CD4-positive, alpha-beta T cell (primary cell): ENCODE measurements at regions not wholly inside any gene's neighbourhood (a gene's known extent, or its start where the extent isn't known, plus 50 kb on each side); places are given as distances from the start of the nearest gene placed in this dataset.

Source experiments
- ATAC-seq: fragments of 200-7000 bp; cut with Tn5 transposase; one replicate; pipeline ENCODE4 v1.10.0; 2022; ENCODE audit warnings: mild to moderate bottlenecking; ENCODE audit not compliant: poor library complexity
- CTCF ChIA-PET: fragments of 350-600 bp; sonication (Branson Sonifier 250); formaldehyde crosslinking; loops from one replicate; lab custom pipeline; 2021; ENCODE audit warnings: antibody characterized with exemption, inconsistent platforms; lab: Charles Lee
- POLR2A ChIA-PET: fragments of 350-600 bp; sonication (Branson Sonifier 250); formaldehyde crosslinking; loops from one replicate; lab custom pipeline; 2021; ENCODE audit warnings: antibody characterized with exemption, inconsistent platforms; lab: Charles Lee
- DNase-seq, 14 experiments: peaks; one replicate each; pipeline ENCODE4 v3.0.0-alpha.2; 2013 to 2020; ENCODE audit warnings: mixed read lengths in 2 of 14
- H3K27ac ChIP-seq, 2 donors: one replicate each; pipeline versions ENCODE4 v1.5.1 to v1.7.0; 2013; ENCODE audit warnings: low read length in 2 of 2, low read depth in 1 of 2, mild to moderate bottlenecking in 1 of 2
- H3K27me3 ChIP-seq, 2 experiments: 1 replicate in 1 of 2; 2 replicates in 1 of 2; pipeline versions ENCODE4 v1.6.1 to v1.7.0; 2013; ENCODE audit warnings: low read length in 2 of 2, control low read depth in 1 of 2, mild to moderate bottlenecking in 1 of 2, moderate library complexity in 1 of 2; ENCODE audit not compliant: insufficient read depth in 2 of 2, control insufficient read depth in 1 of 2
- H3K36me3 ChIP-seq: one replicate; pipeline ENCODE4 v1.6.1; 2013; ENCODE audit warnings: low read length, control low read depth; ENCODE audit not compliant: insufficient read depth
- H3K4me1 ChIP-seq: one replicate; pipeline ENCODE4 v1.6.1; 2013; ENCODE audit warnings: low read length, control low read depth; ENCODE audit not compliant: insufficient read depth
- H3K4me3 ChIP-seq: one replicate; pipeline ENCODE4 v1.5.1; 2013; ENCODE audit warnings: mild to moderate bottlenecking, low read length, moderate library complexity
- H3K9me3 ChIP-seq, 2 experiments: 1 replicate in 1 of 2; 2 replicates in 1 of 2; pipeline versions ENCODE4 v1.6.1 to v1.7.0; 2013; ENCODE audit warnings: low read length in 2 of 2, mild to moderate bottlenecking in 2 of 2, control low read depth in 1 of 2, moderate library complexity in 1 of 2; ENCODE audit not compliant: control insufficient read depth in 1 of 2, insufficient read depth in 1 of 2
- H3K27ac Mint-ChIP-seq: one replicate; pipeline ENCODE4 v1.8.0; 2020; ENCODE audit warnings: mixed read lengths
- H3K27me3 Mint-ChIP-seq: one replicate; pipeline ENCODE4 v1.8.0; 2021; ENCODE audit warnings: mixed read lengths
- H3K36me3 Mint-ChIP-seq: one replicate; pipeline ENCODE4 v1.8.0; 2021; ENCODE audit warnings: low read depth, mixed read lengths
- H3K4me1 Mint-ChIP-seq: one replicate; pipeline ENCODE4 v1.8.0; 2021; ENCODE audit warnings: low read depth, mixed read lengths
- H3K4me3 Mint-ChIP-seq: one replicate; pipeline ENCODE4 v1.8.0; 2020; ENCODE audit warnings: mild to moderate bottlenecking, mixed read lengths
- H3K9me3 Mint-ChIP-seq: one replicate; pipeline ENCODE4 v1.8.0; 2020; ENCODE audit warnings: mixed read lengths
- CTCF ChIP-seq: fragments of 200-600 bp; IDR thresholded peaks from one replicate; pipeline ENCODE4 v1.8.0; 2022; ENCODE audit warnings: antibody characterized with exemption, mild to moderate bottlenecking
- intact Hi-C, 2 experiments: fragments of 100-400 bp; cut with DNase I in 1 of 2; cut with micrococcal nuclease in 1 of 2; formaldehyde crosslinking; loops; one replicate each; pipeline versions ENCODE4 v1.15.1 to v1.9.0; 2023 to 2025; cut with DNase I, micrococcal nuclease

- CTCF ChIA-PET, result no interaction called here
- H3K27me3 Mint-ChIP-seq, result no peaks in the 10 kb centered on the region
- intact Hi-C loops, result no loop called here
These were observed 1168.8 kb upstream of the AGA start for GRCh38 chr4:178611062-178611461.

GRCh38 chr4:178612733-178613132 is 1170.5 kb upstream of the AGA start:
- ChIA-PET POLR2A (no interaction called here), CTCF (no interaction called here)
- intact Hi-C loops, result no loop called here
- no peak overlapping the region for H3K27ac ChIP-seq
- TF ChIP-seq CTCF, result no peak
- ATAC-seq (no peak), DNase-seq (no peak)
- no peaks in the 10 kb centered on the region for H3K27me3 ChIP-seq
- H3K4me1 Mint-ChIP-seq, result no peaks in the 10 kb centered on the region
- no peak overlapping the region for H3K4me3 Mint-ChIP-seq
- no peaks in the 10 kb centered on the region for H3K36me3 Mint-ChIP-seq
- H3K27me3 Mint-ChIP-seq, result no peaks in the 10 kb centered on the region
- no peaks in the 10 kb centered on the region for H3K4me1 ChIP-seq
- H3K36me3 ChIP-seq, result no peaks in the 10 kb centered on the region
- H3K4me3 ChIP-seq, result no peak overlapping the region
- H3K9me3 ChIP-seq, result no peaks in the 10 kb centered on the region
- H3K27ac Mint-ChIP-seq, result no peak overlapping the region
- H3K9me3 Mint-ChIP-seq, result peaks cover 2% of the 10 kb centered on the region

More at GRCh38 chr4:178611062-178611461, 1168.8 kb upstream of the AGA start:
- H3K4me3 Mint-ChIP-seq, result no peak overlapping the region
- Histone ChIP-seq H3K9me3 (no peaks in the 10 kb centered on the region), H3K27me3 (no peaks in the 10 kb centered on the region), H3K36me3 (no peaks in the 10 kb centered on the region), H3K4me1 (no peaks in the 10 kb centered on the region), H3K27ac (no peak overlapping the region), H3K4me3 (no peak overlapping the region)
- H3K36me3 Mint-ChIP-seq, result no peaks in the 10 kb centered on the region
- TF ChIP-seq CTCF, result no peak
- POLR2A ChIA-PET, result no interaction called here
- no peak overlapping the region for H3K27ac Mint-ChIP-seq
- peaks cover 4% of the 10 kb centered on the region for H3K9me3 Mint-ChIP-seq
- DNase-seq, result no peak
- H3K4me1 Mint-ChIP-seq, result no peaks in the 10 kb centered on the region
- ATAC-seq, result no peak

- DNase-seq (no peak), ATAC-seq (no peak)
- CTCF ChIA-PET, result no interaction called here
- no peaks in the 10 kb centered on the region for H3K27me3 ChIP-seq
- Mint-ChIP-seq H3K4me1 (no peaks in the 10 kb centered on the region), H3K27ac (no peak overlapping the region), H3K4me3 (no peak overlapping the region), H3K9me3 (no peaks in the 10 kb centered on the region), H3K27me3 (no peaks in the 10 kb centered on the region), H3K36me3 (no peaks in the 10 kb centered on the region)
- H3K36me3 ChIP-seq, result no peaks in the 10 kb centered on the region
- H3K27ac ChIP-seq, result no peak overlapping the region
- no peak overlapping the region for H3K4me3 ChIP-seq
- TF ChIP-seq CTCF, result no peak
- H3K9me3 ChIP-seq, result peaks cover 0 to 13% of the 10 kb centered on the region in 2 experiments
- intact Hi-C loops, result no loop called here
- no peaks in the 10 kb centered on the region for H3K4me1 ChIP-seq
- POLR2A ChIA-PET, result no interaction called here
These were observed 1190.2 kb upstream of the AGA start for GRCh38 chr4:178632415-178632814.
